Parathyroid adenoma (tissue), 2 donors: ENCODE measurements at regions not wholly inside any gene's neighbourhood (a gene's known extent, or its start where the extent isn't known, plus 50 kb on each side); places are given as distances from the start of the nearest gene placed in this dataset.

Source experiments
- H2AFZ ChIP-seq: fragments of 300-600 bp; sonication (generic); one replicate; pipeline ENCODE4 v1.7.0; 2017; ENCODE audit warnings: antibody characterized with exemption, mild to moderate bottlenecking
- H3K27ac ChIP-seq: fragments of 300-600 bp; sonication (generic); one replicate; pipeline ENCODE4 v1.7.0; 2017
- H3K27me3 ChIP-seq: fragments of 300-600 bp; sonication (generic); one replicate; pipeline ENCODE4 v1.7.0; 2017; ENCODE audit warnings: low read length; ENCODE audit not compliant: control insufficient read depth, insufficient read depth
- H3K36me3 ChIP-seq: fragments of 300-600 bp; sonication (generic); one replicate; pipeline ENCODE4 v1.7.0; 2017; ENCODE audit warnings: low read length; ENCODE audit not compliant: control insufficient read depth, insufficient read depth
- H3K4me1 ChIP-seq: fragments of 300-600 bp; sonication (generic); one replicate; pipeline ENCODE4 v1.7.0; 2017; ENCODE audit warnings: control low read depth
- H3K4me2 ChIP-seq: fragments of 300-600 bp; sonication (generic); one replicate; pipeline ENCODE4 v1.7.0; 2017; ENCODE audit warnings: low read length
- H3K4me3 ChIP-seq: fragments of 300-600 bp; sonication (generic); one replicate; pipeline ENCODE4 v1.7.0; 2017; ENCODE audit warnings: low read depth, low read length
- H3K79me2 ChIP-seq: fragments of 300-600 bp; sonication (generic); one replicate; pipeline ENCODE4 v1.7.0; 2017; ENCODE audit warnings: control low read depth
- H3K9ac ChIP-seq: fragments of 300-600 bp; sonication (generic); one replicate; pipeline ENCODE4 v1.7.0; 2017; ENCODE audit warnings: mild to moderate bottlenecking
- H3K9me3 ChIP-seq: fragments of 300-600 bp; sonication (generic); one replicate; pipeline ENCODE4 v1.7.0; 2017; ENCODE audit warnings: low read length; ENCODE audit not compliant: control insufficient read depth
- TF ChIP-seq, protein P1 (sequence below): fragments of 300-600 bp; sonication (generic); IDR thresholded peaks from one replicate; pipeline ENCODE4 v1.7.0; 2017; ENCODE audit warnings: antibody characterized with exemption, mild to moderate bottlenecking
- donor health status: primary hyperparathyroidism.

GRCh38 chr1:191675856-191676783 is 482.1 kb upstream of the RGS18 start:
- H2AFZ ChIP-seq: no peak overlapping the region
- H3K4me3 ChIP-seq: no peak overlapping the region
- H3K4me2 ChIP-seq: no peak overlapping the region
- H3K4me1 ChIP-seq: no peaks in the 10 kb centered on the region
- no peaks in the 10 kb centered on the region for H3K9me3 ChIP-seq
- no peak overlapping the region for H3K27ac ChIP-seq
- no peaks in the 10 kb centered on the region for H3K36me3 ChIP-seq
- H3K27me3 ChIP-seq: no peaks in the 10 kb centered on the region
- H3K9ac ChIP-seq: no peak overlapping the region
- TF ChIP-seq, protein P1, sequence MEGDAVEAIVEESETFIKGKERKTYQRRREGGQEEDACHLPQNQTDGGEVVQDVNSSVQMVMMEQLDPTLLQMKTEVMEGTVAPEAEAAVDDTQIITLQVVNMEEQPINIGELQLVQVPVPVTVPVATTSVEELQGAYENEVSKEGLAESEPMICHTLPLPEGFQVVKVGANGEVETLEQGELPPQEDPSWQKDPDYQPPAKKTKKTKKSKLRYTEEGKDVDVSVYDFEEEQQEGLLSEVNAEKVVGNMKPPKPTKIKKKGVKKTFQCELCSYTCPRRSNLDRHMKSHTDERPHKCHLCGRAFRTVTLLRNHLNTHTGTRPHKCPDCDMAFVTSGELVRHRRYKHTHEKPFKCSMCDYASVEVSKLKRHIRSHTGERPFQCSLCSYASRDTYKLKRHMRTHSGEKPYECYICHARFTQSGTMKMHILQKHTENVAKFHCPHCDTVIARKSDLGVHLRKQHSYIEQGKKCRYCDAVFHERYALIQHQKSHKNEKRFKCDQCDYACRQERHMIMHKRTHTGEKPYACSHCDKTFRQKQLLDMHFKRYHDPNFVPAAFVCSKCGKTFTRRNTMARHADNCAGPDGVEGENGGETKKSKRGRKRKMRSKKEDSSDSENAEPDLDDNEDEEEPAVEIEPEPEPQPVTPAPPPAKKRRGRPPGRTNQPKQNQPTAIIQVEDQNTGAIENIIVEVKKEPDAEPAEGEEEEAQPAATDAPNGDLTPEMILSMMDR: no peak
- no peaks in the 10 kb centered on the region for H3K79me2 ChIP-seq

DNA sequence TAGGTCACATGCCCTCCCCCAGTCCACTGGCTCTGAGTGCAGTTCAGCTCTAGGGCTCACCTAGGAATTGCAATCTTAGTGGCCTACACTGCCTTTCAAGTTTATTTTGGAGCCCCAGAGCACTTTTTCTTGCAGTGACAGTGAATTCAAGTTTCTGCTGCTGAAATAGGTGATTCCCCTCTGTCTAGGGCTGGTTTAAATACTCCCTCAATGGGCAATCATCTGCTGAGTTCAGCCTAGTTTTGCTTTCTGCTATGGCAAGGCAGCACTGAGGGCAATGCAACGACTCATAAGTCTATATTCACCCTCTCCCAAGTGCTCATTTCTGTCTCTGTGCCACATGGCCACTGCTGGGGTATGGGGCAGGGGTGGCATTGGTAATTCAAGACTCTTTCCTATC is 472.6 kb upstream of the RGS18 start:
- Histone ChIP-seq H3K27ac (no peak overlapping the region), H3K4me3 (no peak overlapping the region), H3K79me2 (no peaks in the 10 kb centered on the region), H3K4me1 (no peaks in the 10 kb centered on the region), H3K9me3 (no peaks in the 10 kb centered on the region), H2AFZ (no peak overlapping the region), H3K4me2 (no peak overlapping the region), H3K27me3 (no peaks in the 10 kb centered on the region), H3K36me3 (no peaks in the 10 kb centered on the region), H3K9ac (no peak overlapping the region)
- TF ChIP-seq, protein P1: no peak

GRCh38 chr1:191687721-191688120 is 470.5 kb upstream of the RGS18 start:
- H3K36me3 ChIP-seq: no peaks in the 10 kb centered on the region
- H3K9me3 ChIP-seq: no peaks in the 10 kb centered on the region
- no peak overlapping the region for H3K27ac ChIP-seq
- no peaks in the 10 kb centered on the region for H3K27me3 ChIP-seq
- H3K9ac ChIP-seq: no peak overlapping the region
- no peaks in the 10 kb centered on the region for H3K79me2 ChIP-seq
- no peak overlapping the region for H2AFZ ChIP-seq
- H3K4me2 ChIP-seq: no peak overlapping the region
- H3K4me1 ChIP-seq: no peaks in the 10 kb centered on the region
- TF ChIP-seq, protein P1: no peak
- no peak overlapping the region for H3K4me3 ChIP-seq

DNA sequence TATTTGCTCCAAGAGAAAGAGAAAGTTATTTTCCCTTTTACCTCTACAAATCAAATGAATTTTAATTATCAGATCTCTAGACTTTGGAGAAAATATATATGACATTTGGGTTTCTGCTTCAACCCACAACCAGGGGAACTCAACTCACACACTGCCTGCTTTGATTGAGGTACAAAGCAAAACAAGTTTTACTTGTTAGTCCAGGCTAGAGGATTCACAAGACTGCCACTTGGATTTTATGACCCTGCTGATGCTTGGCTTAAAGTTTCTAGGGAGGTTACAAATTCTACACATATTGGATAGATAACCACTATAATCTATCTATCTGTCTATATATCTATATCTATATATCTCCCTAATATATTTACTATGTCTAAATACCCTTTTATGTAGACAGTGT is 467.3 kb upstream of the RGS18 start:
- no peak overlapping the region for H3K4me3 ChIP-seq
- no peaks in the 10 kb centered on the region for H3K4me1 ChIP-seq
- TF ChIP-seq, protein P1: no peak
- no peaks in the 10 kb centered on the region for H3K79me2 ChIP-seq
- H3K27ac ChIP-seq: no peak overlapping the region
- no peaks in the 10 kb centered on the region for H3K36me3 ChIP-seq
- H3K4me2 ChIP-seq: no peak overlapping the region
- H3K27me3 ChIP-seq: no peaks in the 10 kb centered on the region
- no peak overlapping the region for H2AFZ ChIP-seq
- no peak overlapping the region for H3K9ac ChIP-seq
- H3K9me3 ChIP-seq: no peaks in the 10 kb centered on the region

GRCh38 chr1:191693797-191694196 is 464.5 kb upstream of the RGS18 start:
- Histone ChIP-seq H3K79me2 (no peaks in the 10 kb centered on the region), H3K9ac (no peak overlapping the region), H3K36me3 (no peaks in the 10 kb centered on the region), H3K4me3 (no peak overlapping the region), H3K27ac (no peak overlapping the region), H3K27me3 (no peaks in the 10 kb centered on the region), H2AFZ (no peak overlapping the region), H3K9me3 (no peaks in the 10 kb centered on the region), H3K4me1 (no peaks in the 10 kb centered on the region), H3K4me2 (no peak overlapping the region)
- TF ChIP-seq, protein P1: no peak
